Fibroblast of pulmonary artery (primary cell): ENCODE measurements at regions not wholly inside any gene's neighbourhood (a gene's known extent, or its start where the extent isn't known, plus 50 kb on each side); places are given as distances from the start of the nearest gene placed in this dataset.

Source experiments
- DNase-seq: peaks from one replicate; pipeline ENCODE4 v3.0.0-alpha.2; 2010; ENCODE audit warnings: low read depth
- H3K4me3 ChIP-seq: replicated peaks from 2 replicates; pipeline ENCODE4 v1.5.1; 2011; ENCODE audit warnings: low read depth, mild to moderate bottlenecking, control low read depth, low read length, moderate library complexity
- TF ChIP-seq, protein P1 (sequence below): IDR thresholded peaks from 2 replicates; pipeline ENCODE4 v1.5.1; 2011; ENCODE audit warnings: mild to moderate bottlenecking, control low read depth, low read length, inconsistent platforms; ENCODE audit errors: missing control alignments

DNA sequence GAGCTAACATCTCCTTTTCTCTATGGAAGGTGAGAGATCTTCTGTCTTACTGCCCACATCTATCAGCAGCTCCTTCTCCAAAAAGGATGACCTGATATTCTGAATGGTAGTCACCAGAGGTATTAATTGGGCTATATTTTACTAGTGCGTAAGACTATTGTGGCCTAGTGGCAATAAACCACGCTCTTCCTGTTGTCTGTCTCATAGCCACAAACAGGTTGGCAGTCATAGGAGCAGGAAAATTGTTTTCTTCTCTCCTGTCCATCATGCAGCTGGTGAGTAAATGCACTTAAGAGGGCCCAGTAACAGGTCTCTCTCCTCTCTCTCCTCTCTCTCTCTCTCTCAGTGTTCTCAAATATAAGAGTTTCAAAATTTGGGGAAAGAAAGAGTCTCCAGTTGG is 856.8 kb upstream of the ACVR2A start:
- TF ChIP-seq, protein P1, sequence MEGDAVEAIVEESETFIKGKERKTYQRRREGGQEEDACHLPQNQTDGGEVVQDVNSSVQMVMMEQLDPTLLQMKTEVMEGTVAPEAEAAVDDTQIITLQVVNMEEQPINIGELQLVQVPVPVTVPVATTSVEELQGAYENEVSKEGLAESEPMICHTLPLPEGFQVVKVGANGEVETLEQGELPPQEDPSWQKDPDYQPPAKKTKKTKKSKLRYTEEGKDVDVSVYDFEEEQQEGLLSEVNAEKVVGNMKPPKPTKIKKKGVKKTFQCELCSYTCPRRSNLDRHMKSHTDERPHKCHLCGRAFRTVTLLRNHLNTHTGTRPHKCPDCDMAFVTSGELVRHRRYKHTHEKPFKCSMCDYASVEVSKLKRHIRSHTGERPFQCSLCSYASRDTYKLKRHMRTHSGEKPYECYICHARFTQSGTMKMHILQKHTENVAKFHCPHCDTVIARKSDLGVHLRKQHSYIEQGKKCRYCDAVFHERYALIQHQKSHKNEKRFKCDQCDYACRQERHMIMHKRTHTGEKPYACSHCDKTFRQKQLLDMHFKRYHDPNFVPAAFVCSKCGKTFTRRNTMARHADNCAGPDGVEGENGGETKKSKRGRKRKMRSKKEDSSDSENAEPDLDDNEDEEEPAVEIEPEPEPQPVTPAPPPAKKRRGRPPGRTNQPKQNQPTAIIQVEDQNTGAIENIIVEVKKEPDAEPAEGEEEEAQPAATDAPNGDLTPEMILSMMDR = no peak

DNA sequence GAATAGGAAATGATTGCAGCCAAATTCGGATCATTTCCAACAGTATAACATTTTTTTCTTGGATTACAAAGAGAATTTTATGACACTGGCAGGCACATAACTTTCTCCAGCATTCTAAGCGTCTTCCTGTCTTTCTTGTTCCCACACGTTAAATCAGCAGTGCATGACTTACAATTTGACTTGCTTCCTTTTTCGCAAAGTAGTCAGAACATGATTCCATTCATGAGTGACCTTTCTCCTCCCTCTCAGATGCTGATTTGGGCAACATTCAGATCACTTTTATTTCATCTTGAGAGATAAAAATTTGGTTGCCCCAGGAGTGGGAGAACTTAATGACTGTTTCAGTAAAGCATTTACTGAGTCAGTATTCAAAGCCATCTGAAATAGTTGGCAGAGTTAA is 858.7 kb upstream of the ACVR2A start:
- peak; percentile 79 for DNase-seq
- H3K4me3 ChIP-seq = no peak overlapping the region
- TF ChIP-seq, protein P1 = no peak

More for the DNA sequence above, 856.8 kb upstream of the ACVR2A start:
- no peak for DNase-seq
- no peak overlapping the region for H3K4me3 ChIP-seq

DNA sequence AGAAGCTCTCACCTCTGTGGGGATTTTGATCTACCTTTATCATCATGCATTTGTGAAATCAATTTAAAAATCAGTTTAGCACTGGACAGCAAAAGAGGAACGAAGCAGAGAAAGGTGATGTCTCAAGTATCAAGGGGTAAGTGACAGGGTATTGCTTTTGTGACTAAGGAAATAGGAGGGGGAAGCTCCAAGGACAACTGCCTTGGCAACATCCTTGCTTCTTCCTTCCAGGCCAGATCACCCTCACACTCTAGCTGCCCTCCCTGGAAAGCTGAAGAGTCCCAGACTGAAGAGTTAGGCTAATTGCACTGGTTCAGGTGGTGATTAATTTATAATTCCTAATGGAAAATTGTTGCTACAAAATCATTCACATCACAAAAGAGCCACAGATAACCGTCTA is 859.1 kb upstream of the ACVR2A start:
- H3K4me3 ChIP-seq = no peak overlapping the region
- TF ChIP-seq, protein P1 = no peak
- peak; percentile 31 for DNase-seq

DNA sequence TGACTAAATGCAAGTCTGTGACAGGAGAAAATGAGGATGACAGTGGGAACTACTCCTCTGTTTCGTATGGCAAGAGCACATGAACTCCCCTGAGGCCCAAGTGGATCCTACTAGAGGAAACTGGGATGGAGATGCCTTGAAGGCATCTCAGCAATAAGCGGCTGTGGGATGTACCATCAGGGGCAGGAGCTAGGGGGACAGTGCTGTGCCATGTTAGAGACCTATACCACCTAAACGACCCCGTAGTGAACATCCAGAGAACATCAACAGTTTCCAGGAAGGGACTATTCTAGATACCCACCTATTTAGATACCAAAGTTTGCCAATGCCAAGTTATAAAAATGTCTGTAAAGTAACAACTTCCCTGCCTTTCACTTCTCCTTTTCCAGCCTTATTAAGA is 860.8 kb upstream of the ACVR2A start:
- no peak for DNase-seq
- TF ChIP-seq, protein P1 = no peak
- H3K4me3 ChIP-seq = no peak overlapping the region

DNA sequence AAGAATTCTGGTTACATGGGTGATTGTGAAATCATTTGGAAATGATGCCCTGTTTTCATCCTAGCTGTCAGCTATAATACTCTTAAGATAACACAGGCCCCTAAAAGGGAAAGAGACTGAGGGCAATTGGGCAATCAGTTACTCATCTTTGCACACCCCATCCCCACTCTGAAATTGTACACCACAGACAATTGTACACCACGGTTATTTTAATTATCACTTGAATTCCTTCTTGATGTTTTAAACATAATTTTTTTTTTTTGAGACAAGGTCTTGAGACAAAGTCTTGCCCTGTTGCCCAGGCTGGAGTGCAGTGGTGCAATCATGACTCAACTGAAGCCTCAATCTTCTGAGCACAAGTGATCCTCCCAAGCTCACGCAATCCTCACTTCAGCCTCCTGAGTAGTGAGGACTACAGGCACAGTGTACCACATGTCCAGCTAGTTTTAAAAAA is 862.4 kb upstream of the ACVR2A start:
- TF ChIP-seq, protein P1 = no peak
- DNase-seq = peak; percentile 98
- no peak overlapping the region for H3K4me3 ChIP-seq

DNA sequence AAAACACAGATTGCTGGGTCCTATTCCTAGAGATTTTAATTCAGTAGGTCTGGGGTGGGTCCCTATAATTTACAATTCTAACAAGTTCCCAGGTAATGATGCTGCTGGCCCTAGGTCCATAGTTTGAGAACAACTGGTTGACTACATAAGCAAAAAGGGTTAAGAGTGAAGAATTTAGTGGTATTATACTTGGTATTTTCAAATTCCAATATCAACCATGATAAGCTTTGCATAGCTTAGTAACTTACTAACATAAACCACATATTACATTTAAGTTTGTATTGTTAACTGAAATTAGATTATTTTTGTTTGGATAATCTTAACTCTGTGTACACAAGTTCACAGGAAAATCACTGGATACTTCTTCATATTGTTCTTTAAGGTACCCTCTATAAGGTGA is 862.9 kb upstream of the ACVR2A start:
- TF ChIP-seq, protein P1 = no peak
- no peak overlapping the region for H3K4me3 ChIP-seq
- DNase-seq = peak; percentile 76

DNA sequence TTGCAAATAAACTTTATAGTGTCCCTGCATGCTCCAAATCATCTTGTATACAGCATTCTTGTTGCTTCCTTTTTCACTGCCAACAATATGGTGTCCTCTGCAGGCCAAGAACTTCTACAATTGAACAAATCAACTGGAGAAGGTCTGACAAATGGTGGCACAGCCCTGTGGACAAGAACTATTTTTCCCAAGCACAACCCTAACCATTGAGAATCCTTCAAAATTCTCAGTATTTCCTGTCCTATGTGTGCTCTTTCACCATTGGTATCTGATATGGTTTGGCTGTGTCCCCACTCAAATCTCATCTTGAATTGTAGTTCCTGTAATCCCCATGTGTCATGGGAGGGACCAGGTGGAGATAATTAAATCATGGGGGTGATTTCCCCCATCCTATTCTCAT is 865.1 kb upstream of the ACVR2A start:
- TF ChIP-seq, protein P1 = no peak
- DNase-seq = no peak
- H3K4me3 ChIP-seq = no peak overlapping the region
